Activated CD4-positive, CD25-positive, alpha-beta regulatory T cell (primary cell): ENCODE measurements at regions not wholly inside any gene's neighbourhood (a gene's known extent, or its start where the extent isn't known, plus 50 kb on each side); places are given as distances from the start of the nearest gene placed in this dataset.

ENCODE experiments used
- DNase-seq, 4 experiments: peaks; one replicate each; lab custom pipeline; 2025; lab: John Stamatoyannopoulos, UW

GRCh38 chr7:25750744-25751508, 401.1 kb upstream of the NFE2L3 start:
- DNase-seq = no peak

- DNase-seq = no peak
Measured at GRCh38 chr7:25752154-25752553, 399.8 kb upstream of the NFE2L3 start.

GRCh38 chr7:25752967-25753791, 398.8 kb upstream of the NFE2L3 start:
- DNase-seq = no peak

- DNase-seq = no peak
Measured at GRCh38 chr7:25753837-25754236, 398.2 kb upstream of the NFE2L3 start.

DNA sequence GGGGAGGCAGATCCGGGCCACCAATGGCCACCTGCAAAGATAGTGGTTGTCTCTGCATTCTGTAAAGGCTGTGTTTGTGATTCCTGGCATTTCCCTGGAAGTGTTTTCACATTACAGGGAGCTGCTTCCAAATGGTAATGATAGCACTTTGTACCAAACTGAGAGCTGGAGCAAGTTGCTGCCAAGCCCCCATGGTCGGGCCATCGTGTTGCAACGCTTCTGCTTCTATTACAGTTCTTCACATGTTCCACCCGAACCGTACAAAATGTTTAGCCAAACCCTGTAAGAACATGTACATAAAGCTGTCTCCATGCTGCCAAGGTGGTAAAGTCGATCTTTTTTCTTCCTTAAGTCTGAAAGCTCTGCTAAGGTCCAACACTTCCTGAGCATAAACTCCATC, 397.7 kb upstream of the NFE2L3 start:
- DNase-seq = no peak

- DNase-seq = no peak
Measured at GRCh38 chr7:25754751-25755150, 397.2 kb upstream of the NFE2L3 start.

- no peak for DNase-seq
Measured at GRCh38 chr7:25756601-25757000, 395.4 kb upstream of the NFE2L3 start.

- DNase-seq = no peak
Measured at GRCh38 chr7:25758559-25758958, 393.4 kb upstream of the NFE2L3 start.

- DNase-seq = no peak
Measured at GRCh38 chr7:25759286-25759685, 392.7 kb upstream of the NFE2L3 start.

DNA sequence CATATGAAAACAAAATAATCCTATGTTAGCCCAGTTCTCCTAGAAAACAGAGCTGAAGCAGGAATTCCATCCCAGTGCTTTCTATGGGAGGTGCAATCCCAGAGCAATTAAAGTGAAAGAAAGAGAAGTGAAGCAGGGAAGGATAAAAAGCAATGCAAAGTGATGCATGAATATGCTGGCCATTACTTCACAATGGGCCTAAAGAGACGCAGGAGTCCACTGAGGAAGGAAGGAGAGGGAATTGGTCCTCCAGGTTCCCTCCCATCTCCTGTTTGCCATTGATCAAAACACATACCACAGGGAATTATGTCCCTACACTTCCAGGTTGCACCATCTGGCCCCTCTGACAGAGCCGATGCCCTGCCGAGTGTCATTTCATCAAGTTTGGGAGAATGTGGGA, 392.2 kb upstream of the NFE2L3 start:
- no peak for DNase-seq

- DNase-seq = no peak
Measured at GRCh38 chr7:25762511-25763462, 389.2 kb upstream of the NFE2L3 start.

- DNase-seq = no peak
Measured at GRCh38 chr7:25763463-25763860, 388.5 kb upstream of the NFE2L3 start.

DNA sequence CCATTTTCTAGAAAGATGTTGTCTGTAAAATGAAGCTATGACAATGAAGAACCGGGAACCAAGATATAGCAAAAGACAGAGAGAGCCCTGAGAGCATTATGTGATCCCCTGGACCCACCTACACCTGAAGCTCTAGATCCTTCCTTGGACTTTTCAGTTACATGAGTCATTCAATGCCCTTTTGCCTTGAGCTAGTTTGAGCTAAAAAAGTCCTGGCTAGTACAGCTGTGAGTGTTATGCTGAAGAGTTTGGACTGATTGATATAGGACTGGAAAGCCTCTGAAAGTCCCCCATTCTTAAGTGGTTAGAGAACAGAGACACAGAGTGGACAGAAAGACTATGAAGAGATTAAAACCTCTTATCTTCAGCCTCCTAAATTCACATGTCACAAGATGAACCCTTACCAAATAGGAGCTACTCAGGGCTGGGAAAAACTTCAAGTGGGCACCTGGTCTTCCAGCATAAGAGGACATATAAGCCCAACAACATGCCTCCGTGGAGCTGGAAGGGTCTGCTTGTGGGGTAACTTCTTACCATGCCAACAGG, 386.8 kb upstream of the NFE2L3 start:
- DNase-seq = no peak

GRCh38 chr7:25770235-25770634, 381.8 kb upstream of the NFE2L3 start:
- no peak for DNase-seq

- no peak for DNase-seq
Measured at GRCh38 chr7:25770670-25771069, 381.3 kb upstream of the NFE2L3 start.

GRCh38 chr7:25771491-25771890, 380.5 kb upstream of the NFE2L3 start:
- no peak for DNase-seq

GRCh38 chr7:25772802-25773201, 379.2 kb upstream of the NFE2L3 start:
- DNase-seq = no peak

- DNase-seq = no peak
Measured at GRCh38 chr7:25774675-25775074, 377.3 kb upstream of the NFE2L3 start.

DNA sequence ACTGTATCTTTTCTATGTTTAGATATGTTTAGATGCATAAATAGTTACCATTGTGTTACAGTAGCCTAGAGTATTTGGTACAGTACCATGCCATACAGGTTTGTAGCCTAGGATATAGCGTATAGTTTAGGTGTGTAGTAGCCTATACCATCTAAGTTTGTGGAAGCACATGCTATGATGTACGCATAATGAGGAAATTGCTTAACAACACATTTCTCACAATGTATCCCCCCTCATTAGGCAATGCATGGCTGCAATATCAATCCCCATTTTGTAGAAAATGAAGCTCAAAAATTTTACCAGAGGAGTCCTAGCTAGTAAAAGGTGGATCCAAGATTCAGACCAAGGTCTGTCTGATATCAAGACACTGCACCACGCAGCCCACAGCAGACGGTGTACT, 376.4 kb upstream of the NFE2L3 start:
- DNase-seq = no peak

DNA sequence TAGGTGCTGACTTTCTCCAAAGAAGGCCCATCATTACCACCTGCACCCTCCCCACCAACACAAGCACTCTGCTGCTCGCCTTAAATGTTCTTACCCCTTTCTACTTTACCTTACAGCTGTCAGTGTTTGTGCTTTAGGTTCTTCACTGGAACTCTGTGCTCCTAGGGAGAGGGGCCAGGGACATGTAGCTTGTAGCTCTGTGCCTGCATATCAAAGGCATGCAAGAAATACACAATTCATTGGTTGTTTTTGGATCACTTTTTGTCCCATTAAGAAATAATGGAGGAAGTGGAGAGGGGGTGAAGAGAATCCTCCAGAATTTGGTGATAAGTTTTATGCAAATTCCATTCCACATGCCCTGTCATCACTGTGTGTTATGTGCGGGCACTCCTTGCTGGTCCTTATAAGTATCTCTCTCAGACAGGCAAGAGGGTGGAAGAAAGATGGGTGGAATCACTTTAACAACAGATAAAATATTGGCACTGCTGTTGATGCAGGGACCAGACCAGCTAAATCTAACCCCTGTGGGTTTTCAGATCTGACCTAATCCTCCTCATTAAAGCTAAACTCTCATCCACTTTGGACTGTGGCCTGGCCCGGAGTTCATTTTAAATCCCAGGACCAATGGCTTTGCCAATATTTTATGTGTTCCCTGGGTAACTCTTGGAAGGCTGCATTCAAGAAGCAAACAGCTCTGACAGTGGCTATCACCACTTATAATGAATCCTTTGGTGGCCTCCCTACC, 375.8 kb upstream of the NFE2L3 start:
- DNase-seq = no peak

- no peak for DNase-seq
Measured at GRCh38 chr7:25776744-25777123, 375.3 kb upstream of the NFE2L3 start.
